HepG2 (cell line): ENCODE measurements at regions not wholly inside any gene's neighbourhood (a gene's known extent, or its start where the extent isn't known, plus 50 kb on each side); places are given as distances from the start of the nearest gene placed in this dataset.

Source experiments
- ADNP ChIP-seq: sonication (generic); formaldehyde crosslinking; IDR thresholded peaks from 2 replicates; pipeline ENCODE4 v1.4.0; 2020; ENCODE audit warnings: missing genetic modification reagents
- FOXP4 ChIP-seq: sonication (generic); formaldehyde crosslinking; IDR thresholded peaks from 2 replicates; pipeline ENCODE4 v1.4.0; 2020; ENCODE audit warnings: missing genetic modification reagents
- HNRNPUL1 ChIP-seq: fragments of 200-400 bp; formaldehyde crosslinking; IDR thresholded peaks from 2 replicates; pipeline ENCODE4 v1.6.1; 2017; ENCODE audit warnings: low read depth, mild to moderate bottlenecking, low read length, moderate library complexity
- HOXA5 ChIP-seq: sonication (generic); formaldehyde crosslinking; IDR thresholded peaks from 2 replicates; pipeline ENCODE4 v1.4.0; 2020; ENCODE audit warnings: missing genetic modification reagents
- MYC ChIP-seq: sonication (generic); formaldehyde crosslinking; IDR thresholded peaks from 2 replicates; pipeline ENCODE4 v1.9.0; 2021; ENCODE audit warnings: missing genetic modification reagents, borderline replicate concordance
- NFKBIZ ChIP-seq: IDR thresholded peaks from 2 replicates; pipeline ENCODE4 v1.6.1; 2018; ENCODE audit warnings: missing genetic modification reagents, missing compliant biosample characterization
- REXO4 ChIP-seq: sonication (generic); formaldehyde crosslinking; IDR thresholded peaks from 2 replicates; pipeline ENCODE4 v1.8.0; 2022; ENCODE audit warnings: missing genetic modification reagents, mild to moderate bottlenecking, borderline replicate concordance
- SMAD3 ChIP-seq: sonication (generic); formaldehyde crosslinking; IDR thresholded peaks from 2 replicates; pipeline ENCODE4 v1.4.0; 2020; ENCODE audit warnings: missing genetic modification reagents
- SP4 ChIP-seq: sonication (generic); formaldehyde crosslinking; IDR thresholded peaks from 2 replicates; pipeline ENCODE4 v1.8.1; 2023; ENCODE audit warnings: mild to moderate bottlenecking, missing genetic modification reagents
- TEAD2 ChIP-seq: sonication (generic); formaldehyde crosslinking; IDR thresholded peaks from 2 replicates; pipeline ENCODE4 v1.9.0; 2021; ENCODE audit warnings: missing genetic modification reagents
- YY1 ChIP-seq: IDR thresholded peaks from 2 replicates; pipeline ENCODE4 v1.6.1; 2011; ENCODE audit warnings: low read length, low read depth, moderate library complexity, mild to moderate bottlenecking; ENCODE audit not compliant: insufficient read depth, insufficient replicate concordance
- ZBTB3 ChIP-seq: sonication (generic); formaldehyde crosslinking; IDR thresholded peaks from 2 replicates; pipeline ENCODE4 v1.4.0; 2020; ENCODE audit warnings: low read depth, mild to moderate bottlenecking, moderate library complexity, missing genetic modification reagents, borderline replicate concordance
- ZFP1 ChIP-seq: IDR thresholded peaks from 2 replicates; pipeline ENCODE4 v1.6.1; 2016
- ZNF609 ChIP-seq: sonication (generic); formaldehyde crosslinking; IDR thresholded peaks from 2 replicates; pipeline ENCODE4 v1.4.0; 2020; ENCODE audit warnings: mild to moderate bottlenecking, missing genetic modification reagents, borderline replicate concordance
- ZNF784 ChIP-seq: sonication (generic); formaldehyde crosslinking; IDR thresholded peaks from 2 replicates; pipeline ENCODE4 v1.5.1; 2020; ENCODE audit warnings: missing genetic modification reagents, mild to moderate bottlenecking, borderline replicate concordance
- TF ChIP-seq, protein P1 (sequence below): sonication (generic); formaldehyde crosslinking; IDR thresholded peaks from 2 replicates; pipeline ENCODE4 v1.4.0; 2020; ENCODE audit warnings: mild to moderate bottlenecking, missing genetic modification reagents, borderline replicate concordance
- TF ChIP-seq, protein P2 (sequence below): sonication (generic); formaldehyde crosslinking; IDR thresholded peaks from 2 replicates; pipeline ENCODE4 v1.8.0; 2022; ENCODE audit warnings: mild to moderate bottlenecking, missing genetic modification reagents; ENCODE audit not compliant: insufficient replicate concordance

GRCh38 chr6:63452125-63452524, 120.2 kb upstream of the LOC128125822 start (continued):
- peak; percentile 76; the same call in 1 of the 2 replicates for TF ChIP-seq ZNF609 (CRISPR knock-in tag)
- peak; percentile 75; the same call in 1 of the 2 replicates for TF ChIP-seq ZFP1 (CRISPR knock-in tag)
- TF ChIP-seq FOXP4 (CRISPR knock-in tag) = peak; percentile 97
- TF ChIP-seq ZBTB3 (CRISPR knock-in tag) = peak; percentile 72; the same call in 1 of the 2 replicates
- TF ChIP-seq, protein P1, sequence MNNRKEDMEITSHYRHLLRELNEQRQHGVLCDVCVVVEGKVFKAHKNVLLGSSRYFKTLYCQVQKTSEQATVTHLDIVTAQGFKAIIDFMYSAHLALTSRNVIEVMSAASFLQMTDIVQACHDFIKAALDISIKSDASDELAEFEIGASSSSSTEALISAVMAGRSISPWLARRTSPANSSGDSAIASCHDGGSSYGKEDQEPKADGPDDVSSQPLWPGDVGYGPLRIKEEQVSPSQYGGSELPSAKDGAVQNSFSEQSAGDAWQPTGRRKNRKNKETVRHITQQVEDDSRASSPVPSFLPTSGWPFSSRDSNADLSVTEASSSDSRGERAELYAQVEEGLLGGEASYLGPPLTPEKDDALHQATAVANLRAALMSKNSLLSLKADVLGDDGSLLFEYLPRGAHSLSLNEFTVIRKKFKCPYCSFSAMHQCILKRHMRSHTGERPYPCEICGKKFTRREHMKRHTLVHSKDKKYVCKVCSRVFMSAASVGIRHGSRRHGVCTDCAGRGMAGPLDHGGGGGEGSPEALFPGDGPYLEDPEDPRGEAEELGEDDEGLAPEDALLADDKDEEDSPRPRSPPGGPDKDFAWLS = no peak
- TF ChIP-seq SMAD3 = peak; percentile 95
- no peak for TF ChIP-seq TEAD2 (CRISPR knock-in tag)
- TF ChIP-seq HNRNPUL1 = no peak
- TF ChIP-seq YY1 = no peak
- peak; percentile 79; the same call in 1 of the 2 replicates for TF ChIP-seq HOXA5 (CRISPR knock-in tag)
- TF ChIP-seq ZNF784 = no peak
- TF ChIP-seq ADNP (CRISPR knock-in tag) = 0 out of 2 replicates have a peak, but pooled peaks have one; percentile 29
- TF ChIP-seq NFKBIZ (CRISPR knock-in tag) = peak; percentile 74; the same call in 1 of the 2 replicates
- TF ChIP-seq, protein P2, sequence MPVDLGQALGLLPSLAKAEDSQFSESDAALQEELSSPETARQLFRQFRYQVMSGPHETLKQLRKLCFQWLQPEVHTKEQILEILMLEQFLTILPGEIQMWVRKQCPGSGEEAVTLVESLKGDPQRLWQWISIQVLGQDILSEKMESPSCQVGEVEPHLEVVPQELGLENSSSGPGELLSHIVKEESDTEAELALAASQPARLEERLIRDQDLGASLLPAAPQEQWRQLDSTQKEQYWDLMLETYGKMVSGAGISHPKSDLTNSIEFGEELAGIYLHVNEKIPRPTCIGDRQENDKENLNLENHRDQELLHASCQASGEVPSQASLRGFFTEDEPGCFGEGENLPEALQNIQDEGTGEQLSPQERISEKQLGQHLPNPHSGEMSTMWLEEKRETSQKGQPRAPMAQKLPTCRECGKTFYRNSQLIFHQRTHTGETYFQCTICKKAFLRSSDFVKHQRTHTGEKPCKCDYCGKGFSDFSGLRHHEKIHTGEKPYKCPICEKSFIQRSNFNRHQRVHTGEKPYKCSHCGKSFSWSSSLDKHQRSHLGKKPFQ = no peak
- TF ChIP-seq SP4 = no peak
- TF ChIP-seq REXO4 (CRISPR knock-in tag) = no peak
- peak; percentile 57; the same call in 1 of the 2 replicates for TF ChIP-seq MYC (CRISPR knock-in tag)
